NCI-H82 treated with DMSO at 0.1 percent for 48 hours (cell line): ENCODE measurements at regions not wholly inside any gene's neighbourhood (a gene's known extent, or its start where the extent isn't known, plus 50 kb on each side); places are given as distances from the start of the nearest gene placed in this dataset.

Experiments used
- DNase-seq: peaks from one replicate; lab custom pipeline; 2025; ENCODE audit not compliant: unreplicated experiment; lab: John Stamatoyannopoulos, UW

DNA sequence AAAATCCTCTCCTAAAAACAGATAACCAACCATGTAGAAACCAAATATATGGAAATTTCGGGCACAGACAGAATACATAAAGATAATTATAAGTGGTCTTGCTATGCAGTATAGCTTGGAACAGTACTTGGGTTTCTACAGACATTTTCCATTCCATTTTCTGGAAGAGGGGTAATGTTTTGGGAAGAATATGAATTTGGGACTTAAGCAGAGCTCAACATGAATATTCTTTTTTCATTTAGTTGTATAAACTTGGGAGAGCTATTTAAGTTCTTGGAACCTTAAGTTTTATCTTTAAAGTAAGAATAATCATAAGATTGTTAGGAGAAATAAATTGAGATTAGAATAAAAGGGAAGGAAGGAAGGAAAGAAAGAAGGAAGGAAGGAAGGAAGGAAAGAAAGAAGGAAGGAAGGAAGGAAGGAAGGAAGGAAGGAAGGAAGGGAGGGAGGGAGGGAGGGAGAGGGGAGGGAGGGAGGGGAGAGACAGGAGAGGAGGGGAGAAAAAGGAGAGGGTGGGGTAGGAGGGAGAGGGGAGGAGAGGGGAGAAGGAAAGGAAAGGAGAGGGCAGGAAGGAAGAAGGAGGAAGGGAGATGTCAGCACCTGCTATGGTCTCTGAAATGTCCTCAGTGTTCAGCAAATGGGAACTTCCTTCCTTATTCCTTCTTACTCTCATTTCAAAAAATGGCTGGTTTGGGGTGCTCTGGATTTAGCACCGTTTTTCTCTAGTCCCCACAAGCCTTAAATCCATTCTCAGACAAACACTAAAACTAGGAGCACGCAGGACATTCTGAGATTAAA, 248.3 kb downstream of the LY86 start:
- no peak for DNase-seq

DNA sequence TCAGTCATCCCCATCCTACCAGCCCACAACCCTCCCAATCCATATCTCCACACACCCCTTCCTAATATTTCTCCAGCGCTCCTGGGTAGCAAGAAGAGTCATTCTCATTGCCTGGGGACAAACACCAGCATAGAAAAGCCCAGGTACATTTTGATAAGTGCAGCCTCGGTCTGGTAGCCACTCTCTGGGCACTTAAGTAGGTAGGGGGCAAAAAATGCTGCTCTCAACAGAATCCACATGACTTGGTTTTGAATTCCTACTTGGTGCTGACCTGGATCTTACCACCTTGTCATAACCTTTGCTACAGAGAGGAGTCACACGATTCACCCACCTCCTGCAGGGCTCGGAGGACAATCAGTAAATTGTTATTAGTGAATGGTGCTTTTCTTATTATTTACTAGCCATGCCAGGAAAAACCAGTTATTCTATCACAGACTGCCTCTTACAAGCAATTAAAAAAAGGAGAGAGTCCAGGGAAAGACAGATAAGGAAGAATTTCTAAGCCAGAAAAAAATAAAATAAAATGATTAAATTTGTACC, 249.1 kb downstream of the LY86 start:
- DNase-seq, result no peak

DNA sequence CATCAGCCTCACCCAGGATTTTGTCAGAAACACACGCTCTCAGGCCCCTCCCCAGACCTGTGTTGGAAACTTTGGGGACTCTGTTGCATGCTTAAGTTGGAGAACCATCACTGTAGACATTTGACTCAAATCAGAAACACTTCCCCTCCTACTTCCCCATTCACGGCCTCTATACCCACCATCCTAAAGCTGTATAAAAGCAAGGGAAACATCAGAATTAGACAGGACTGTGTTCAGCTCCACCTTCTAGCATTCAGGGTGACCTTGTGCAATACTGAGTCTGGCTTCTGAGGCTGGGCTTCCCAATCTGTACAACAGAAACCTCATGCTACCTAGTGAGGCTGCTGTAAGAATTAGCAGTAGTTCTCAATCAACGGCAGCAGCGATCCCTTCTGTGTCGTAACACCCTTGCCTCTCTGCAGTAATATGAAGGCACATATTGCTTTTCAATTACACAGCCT, 252.3 kb downstream of the LY86 start:
- DNase-seq, result no peak

DNA sequence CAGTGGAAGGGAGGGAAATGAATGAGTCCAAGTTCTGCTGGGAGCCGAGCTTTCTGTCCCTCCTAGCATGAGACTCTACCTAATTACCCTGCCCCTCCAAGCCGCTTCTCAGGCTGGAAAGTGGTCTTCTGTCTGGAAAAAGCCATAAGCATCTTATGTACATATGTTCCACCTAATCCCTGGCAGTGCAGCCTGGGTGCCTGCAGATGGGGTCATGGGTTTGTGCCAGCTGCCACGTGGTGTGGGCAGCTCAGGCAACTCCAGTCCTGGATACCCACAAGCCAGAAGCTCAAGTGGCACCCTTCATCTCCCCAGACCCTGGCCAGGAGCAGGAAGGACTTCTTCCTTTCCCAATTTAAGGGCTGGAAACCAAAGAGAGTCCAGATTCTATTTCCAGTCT, 253.1 kb downstream of the LY86 start:
- peak; percentile 49 for DNase-seq

DNA sequence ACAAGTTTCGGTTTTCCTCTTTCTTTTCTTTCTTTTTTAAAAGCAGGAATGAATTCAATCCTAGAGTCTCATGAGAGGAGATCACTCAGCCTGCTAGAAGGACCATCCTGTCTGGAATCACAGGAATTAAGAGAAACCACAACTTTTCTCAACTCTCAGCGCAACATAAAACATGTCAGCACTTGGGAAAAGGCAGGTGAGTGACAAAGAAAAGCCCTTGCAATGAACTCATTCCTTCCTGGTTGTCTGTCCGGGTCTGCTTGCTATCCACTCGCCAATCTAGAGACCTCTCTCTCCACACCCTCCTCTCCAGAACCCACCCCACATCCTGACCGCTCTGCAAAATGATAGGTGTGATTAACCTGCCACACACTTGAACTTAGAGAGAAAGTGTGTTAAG, 253.8 kb downstream of the LY86 start:
- no peak for DNase-seq

DNA sequence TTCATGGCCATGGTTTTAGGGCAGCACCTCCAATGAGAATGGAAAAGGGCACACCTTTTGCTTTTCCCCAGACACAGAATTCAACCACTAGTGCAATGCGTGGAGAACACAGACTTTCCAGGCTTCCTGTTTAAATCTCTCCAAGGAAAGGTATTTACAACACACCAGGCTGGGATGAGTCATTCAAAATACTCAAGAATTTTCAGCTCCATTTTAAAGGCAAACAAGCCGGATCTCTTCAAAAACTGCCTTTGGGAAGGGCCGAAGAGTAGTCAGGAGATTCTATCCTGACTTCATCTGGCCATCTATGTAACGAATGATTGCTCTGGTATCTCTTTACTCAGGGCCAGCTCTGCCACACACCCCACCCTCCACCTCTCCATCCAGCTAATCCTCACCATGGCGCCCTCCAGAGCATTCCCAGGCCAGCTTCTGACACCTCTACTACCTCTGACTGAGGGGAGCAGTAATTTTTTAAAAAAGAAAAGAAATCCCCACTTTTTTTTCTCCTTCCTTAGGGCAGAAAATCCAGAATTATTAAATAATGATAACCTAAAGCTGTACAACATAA, 254.6 kb downstream of the LY86 start:
- DNase-seq, result no peak

DNA sequence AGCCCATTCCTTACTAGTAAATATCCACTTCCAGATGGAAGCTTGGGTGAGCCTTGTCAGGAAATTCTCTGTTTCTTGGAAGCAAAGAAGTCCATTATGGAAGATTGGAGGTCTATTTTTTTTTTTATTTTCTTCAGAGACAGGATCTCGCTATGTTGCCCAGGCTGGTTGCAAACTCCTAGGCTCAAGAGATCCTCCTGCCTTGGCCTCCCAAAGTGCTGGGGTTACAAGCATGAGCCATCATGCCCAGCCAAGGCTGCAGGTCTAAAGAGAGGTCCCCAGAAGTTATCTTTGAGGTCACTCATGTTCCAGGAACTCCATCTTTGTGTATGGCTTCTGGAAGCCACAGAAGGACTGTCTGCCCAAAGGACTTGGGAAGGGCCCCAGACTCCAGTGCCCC, 255.3 kb downstream of the LY86 start:
- DNase-seq, result no peak

DNA sequence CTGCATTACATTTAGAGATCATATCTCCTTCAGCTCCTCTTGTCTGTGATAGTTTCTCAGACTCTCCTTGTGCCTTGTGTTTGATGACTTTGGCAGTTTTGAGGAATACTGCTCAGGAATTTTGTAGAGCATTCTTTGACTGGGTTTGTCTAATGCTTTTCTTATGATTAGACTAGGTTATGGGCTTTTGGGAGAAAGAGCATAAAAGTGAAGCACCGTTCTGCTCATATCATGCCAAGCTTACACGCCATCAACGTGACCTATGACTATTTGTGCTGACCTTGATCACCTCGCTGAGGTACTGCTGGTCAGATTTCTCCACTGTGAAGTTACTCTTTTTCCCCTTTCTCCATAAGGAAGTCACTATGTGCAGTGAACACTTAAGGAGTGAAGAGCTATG, 256.0 kb downstream of the LY86 start:
- no peak for DNase-seq

DNA sequence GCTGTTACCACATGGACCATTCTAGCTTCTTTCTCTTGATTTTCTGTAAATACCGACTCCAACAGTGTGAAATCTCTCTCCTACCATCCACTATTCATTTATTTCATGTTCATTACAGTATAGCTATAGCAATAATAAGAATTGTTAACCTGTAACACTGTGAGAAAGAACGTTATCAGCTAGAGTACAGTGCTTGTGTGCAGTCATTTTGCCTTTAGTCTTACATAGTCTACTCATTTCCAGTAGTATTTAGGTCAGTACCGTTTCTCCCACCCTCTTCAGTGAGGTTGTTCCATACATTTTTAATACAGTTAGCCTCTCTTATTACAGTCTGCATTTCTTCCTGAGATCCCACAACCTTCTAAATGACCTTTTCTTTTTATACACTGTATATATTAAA, 257.1 kb downstream of the LY86 start:
- DNase-seq, result no peak

DNA sequence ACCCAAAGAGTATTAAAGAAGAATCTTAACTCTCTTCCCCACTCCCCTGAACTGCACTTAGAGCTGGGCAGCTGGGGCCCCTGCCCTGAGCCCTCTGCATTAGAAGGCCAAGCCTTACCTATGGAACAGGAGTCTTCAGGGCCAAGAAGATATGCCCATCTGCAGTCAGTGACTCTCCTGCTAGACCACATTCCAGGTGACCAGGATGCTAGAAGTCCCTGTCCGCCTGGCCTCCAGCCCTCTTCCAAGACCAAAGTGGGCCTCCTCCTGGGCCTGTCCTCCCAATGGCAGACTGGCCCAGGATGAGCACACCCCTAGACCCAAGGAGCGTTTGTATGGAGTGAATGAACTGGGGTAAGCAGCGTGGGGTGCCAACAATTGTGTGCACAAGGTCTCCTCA, 259.1 kb downstream of the LY86 start:
- DNase-seq, result no peak

DNA sequence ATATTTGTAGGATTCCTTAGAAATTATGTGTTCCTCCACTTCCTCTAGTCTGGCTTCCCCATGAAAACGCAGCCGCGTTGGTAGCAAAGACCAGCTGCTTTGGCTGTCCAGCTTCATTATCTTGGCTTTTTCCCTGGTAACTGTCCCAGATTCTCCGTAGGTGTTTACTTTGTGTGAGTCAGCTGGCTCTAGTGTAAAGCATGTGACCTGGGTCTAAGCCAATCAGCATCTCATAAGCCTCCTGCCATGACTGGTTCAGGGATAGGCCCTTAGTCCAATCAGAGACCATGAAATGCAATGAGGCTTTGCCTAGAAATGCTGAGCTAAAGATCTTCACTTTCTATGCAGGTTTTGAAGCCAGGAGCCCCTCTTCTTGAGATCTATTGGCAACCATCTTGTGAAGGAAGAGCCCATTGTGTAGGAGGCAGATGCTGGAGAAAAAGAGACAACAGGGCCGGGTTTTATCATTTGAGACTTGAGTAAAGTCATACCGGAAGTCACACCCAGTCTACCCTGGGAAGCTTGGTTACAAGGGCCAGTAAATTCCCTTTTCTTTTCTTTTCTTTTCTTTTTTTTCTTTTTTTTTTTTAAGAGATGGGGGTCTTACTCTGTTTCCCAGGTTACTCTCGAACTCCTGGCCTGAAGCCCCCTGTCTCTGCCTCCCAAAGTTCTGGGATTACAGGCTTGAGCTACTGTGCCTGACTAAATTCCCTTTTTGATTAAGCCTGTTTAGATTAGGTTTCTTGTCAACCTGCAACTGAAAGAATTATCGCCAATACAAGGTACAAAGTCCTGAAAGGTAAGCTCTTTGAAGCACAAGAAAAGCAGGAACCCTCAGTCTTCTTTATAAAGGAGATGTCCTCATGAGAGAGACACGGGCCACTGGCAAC, 256.5 kb upstream of the RREB1 start:
- DNase-seq, result no peak

DNA sequence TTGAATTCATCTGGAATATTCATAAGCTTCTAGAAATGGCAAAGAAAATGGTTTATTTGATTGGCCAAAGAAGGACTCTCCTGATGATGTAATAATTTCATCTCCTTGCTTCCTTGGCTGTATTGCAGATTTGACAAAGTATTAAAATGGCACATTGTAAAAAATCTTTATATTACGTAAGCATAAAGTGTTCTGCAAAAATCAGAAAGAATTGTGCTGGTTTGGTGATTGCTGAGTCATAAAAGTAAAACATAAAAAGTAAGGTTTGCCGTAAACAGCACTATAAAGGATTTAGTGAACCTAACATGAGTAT, 255.9 kb upstream of the RREB1 start:
- no peak for DNase-seq

DNA sequence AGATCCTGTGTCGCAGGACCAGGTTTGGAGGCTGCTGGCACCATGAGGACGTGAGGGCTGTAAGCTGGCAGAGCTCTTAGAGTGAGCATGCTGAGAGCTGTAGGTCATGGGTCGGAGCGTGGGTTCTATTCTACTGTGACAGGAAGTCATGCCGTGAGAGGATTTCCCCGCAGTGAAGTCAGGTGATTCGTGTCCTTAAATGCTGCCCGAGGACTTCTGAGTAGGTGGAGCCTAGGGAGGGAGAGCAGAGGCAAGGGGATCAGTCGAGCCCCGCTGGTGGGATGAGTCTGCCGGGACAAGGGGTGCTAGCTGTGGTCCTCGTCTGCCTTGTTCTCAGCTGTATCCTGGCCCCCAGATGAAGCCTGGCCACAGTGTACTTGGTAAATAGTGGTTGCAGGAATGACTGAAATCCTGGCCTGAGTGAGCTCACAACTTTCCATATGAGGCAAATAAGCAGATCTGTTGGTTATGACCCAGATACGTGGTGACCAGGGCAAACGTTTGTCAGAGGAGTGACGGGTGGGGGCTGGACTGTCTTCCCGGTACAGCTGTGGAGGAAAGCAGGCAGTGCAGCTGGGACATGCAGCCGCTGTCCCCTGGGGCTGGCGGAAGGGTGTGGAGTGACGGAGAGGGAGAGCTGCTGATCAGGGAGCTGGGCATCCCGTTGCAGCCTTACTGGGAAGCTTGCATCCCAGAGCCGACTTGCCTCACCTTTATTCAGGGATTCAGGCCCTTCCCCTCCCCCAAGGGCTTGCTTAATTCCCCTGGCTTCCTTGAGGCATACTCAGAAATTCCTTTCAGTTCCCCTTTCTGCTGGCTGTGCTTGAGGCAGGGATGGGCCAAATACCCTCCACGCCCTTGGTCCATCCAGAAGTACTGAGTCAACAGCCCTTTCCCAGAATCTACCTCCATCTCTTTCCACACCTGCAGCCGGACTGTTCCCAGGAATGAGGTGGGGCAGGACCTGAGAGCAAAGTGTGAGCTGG, 250.9 kb upstream of the RREB1 start:
- DNase-seq, result no peak

DNA sequence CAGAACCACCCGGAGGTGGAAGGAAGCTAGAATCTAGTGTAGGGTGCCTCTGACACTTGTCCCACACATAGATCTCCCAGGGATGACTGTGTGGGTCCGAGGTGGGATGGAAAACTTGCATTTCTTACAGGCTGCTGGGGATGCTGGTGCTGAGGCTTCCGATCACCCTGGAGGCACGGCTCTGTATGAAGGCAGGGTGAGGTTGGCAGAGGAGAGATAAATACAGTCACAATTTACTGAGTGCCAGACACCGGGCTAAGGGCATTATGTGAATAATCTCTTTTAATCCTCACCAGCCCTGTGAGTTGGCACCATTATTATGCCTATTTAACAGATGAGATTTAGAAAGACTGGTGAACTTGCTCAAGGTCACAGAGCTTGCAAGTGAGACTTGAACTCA, 250.2 kb upstream of the RREB1 start:
- no peak for DNase-seq

DNA sequence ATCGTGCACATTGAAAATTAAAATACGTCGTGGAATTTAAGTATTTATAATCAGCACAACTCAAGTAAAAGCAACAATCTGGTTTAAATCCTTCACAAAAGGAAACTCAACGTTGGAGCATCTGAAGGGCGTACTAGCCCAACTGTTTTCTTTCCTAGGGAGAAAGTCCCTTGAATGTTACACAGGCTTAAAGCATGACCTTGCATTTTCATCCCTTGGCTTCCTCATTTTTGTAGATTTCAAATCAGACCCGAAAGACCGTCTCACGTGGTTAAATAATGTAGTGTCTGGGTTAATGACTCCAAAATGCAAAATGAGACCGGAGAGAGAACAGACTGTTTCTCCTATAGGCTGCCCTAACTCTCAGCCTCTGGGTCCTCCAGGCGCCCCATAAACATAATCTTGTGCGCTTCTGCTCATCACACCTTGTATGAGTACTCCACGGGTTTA, 249.2 kb upstream of the RREB1 start:
- DNase-seq, result no peak

DNA sequence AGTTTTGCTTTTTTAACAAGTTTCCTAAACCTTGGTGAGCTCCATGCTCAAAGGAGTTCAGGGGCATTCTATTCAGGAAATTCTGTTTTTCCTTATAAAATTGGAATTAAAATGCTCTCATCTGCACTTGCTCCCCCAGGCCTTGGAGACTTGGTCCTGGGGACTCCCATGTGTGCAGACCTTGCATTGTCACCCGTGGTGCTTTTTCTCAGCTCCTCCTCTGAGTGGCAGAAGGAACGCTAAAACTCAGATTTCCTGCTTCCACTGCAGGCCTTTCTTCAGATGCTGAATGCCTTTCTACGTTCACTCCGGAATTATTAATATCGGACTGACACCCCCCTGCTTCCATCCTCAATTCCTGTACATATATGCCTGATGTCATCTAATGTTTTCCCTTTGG, 248.7 kb upstream of the RREB1 start:
- no peak for DNase-seq

DNA sequence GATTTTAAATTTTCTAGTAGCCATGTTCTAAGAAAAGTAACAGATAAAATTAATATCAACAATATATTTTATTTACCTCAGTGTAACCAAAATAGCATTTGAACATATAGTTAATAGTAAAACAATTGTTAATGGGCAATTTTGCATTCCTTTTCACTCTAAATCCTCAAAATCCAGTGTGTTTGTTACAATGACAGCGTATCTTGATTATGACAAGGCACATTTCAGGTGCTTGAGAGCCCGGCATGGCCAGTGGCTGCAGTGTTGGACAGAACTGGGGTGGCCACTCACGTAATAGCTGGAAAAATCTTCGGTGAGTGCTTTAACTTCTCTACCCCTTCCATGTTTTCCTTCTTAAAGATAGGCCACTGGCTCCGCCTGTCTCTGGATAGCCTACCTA, 248.0 kb upstream of the RREB1 start:
- DNase-seq, result no peak

DNA sequence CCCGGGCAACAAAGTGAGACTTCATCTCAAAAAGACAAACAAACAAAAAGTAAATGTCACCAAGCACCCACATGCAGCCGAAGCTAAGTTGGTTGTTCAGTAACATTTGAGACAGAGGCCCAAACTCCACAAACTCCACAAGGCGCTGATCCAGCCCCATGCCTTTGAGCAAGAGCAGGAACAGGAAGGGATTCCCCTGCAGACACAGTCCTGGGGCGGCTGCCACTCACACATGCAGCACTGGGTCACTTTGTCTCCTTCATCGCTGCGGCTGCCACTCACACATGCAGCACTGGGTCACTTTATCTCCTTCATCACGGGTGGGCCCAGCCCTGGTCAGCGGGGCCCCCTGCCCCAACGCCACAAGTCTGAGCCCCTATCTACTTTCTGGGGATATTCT, 246.9 kb upstream of the RREB1 start:
- no peak for DNase-seq

DNA sequence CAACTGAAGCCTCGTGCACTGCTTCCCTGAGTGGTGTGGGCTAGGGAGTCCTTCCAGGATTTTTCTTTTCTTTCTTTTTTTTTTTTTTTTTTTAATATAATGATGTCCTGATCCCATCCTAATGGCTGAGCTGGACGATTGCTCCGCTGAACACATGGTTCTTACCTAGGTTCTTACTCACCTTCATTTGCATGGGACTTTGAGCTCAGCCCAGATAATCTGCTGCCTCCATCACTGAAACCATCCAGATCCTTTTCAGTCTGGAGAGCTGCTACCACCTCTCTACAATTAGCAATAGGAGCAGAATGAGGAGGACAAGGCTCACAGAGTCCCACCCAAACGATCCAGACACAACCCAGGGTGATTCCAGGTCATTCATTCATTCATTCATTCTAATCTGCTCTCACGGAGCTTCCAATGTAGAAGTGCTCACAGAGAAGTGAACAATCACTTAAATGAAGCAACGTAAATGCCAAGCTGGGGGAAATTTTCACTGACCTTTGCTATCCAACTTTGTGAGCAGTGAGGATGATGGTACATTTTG, 246.3 kb upstream of the RREB1 start:
- DNase-seq, result no peak

DNA sequence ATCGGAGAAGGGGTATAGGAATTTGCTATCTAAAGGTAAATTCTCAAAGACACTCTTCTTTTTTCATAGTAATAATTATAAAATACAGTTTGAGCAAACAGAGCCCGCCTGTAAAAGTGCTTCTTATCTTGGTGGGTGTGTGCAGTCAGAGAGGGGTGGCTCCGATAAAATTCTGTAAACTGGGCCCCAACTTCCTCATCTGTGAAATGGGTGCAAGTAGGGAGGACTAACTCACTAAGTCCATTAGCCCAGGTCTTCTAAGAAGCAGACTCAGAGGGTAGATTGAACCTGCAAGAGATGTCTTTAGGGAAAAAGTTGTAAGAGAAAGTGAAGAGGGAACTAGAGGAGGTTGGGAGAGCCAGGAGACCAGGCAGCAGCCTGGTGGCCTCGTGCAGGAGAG, 245.8 kb upstream of the RREB1 start:
- DNase-seq, result no peak
